ENCODE measurements at regions not wholly inside any gene's neighbourhood (a gene's known extent, or its start where the extent isn't known, plus 50 kb on each side); places are given as distances from the start of the nearest gene placed in this dataset.

DNA sequence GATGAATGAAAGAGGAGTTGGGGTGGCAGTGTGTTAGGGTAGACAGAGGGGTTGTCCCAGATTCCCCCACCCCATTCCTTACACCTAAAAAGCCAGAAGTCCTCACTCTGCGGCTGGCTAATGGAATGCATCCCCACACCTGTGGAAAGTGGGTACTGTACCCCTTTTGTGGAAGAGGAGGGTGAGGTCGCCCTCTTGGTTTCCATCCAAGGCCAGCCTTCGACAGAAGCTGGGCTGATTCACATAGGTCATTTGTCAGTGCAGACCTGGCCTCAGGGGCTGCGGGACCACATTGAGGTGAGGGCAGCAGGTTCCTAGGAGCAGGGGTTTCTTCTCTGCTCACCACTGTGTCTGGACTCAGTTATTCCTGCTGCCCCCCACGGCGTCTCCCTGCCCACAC, 671.6 kb downstream of the MATN1 start:
- Histone ChIP-seq H3K9me3 (ENCODE audit: control insufficient read depth, low read depth, low read length) (no peaks in the 10 kb centered on the region), H3K4me1 (ENCODE audit: control insufficient read depth, extremely low read depth, insufficient read depth, low read length) (no peaks in the 10 kb centered on the region), H3K4me2 (ENCODE audit: control insufficient read depth, extremely low read depth, insufficient read depth, low read depth, low read length) (no peak overlapping the region), H3K79me2 (ENCODE audit: control insufficient read depth, insufficient read depth, low read length) (no peaks in the 10 kb centered on the region), H3K9me1 (ENCODE audit: control insufficient read depth, extremely low read depth, insufficient read depth, low read length) (no peaks in the 10 kb centered on the region), H2AFZ (ENCODE audit: control insufficient read depth, low read length) (no peak overlapping the region), H3K36me3 (ENCODE audit: control insufficient read depth in 2 of 2, extremely low read depth in 1 of 2, insufficient read depth in 2 of 2, low read length in 2 of 2) (no peaks in the 10 kb centered on the region), H3K27ac (ENCODE audit: control insufficient read depth, insufficient read depth, low read length) (no peak overlapping the region), H3K9ac (ENCODE audit: control insufficient read depth, extremely low read depth, insufficient read depth, low read length) (no peak overlapping the region), H3K4me3 (ENCODE audit: control insufficient read depth in 2 of 3, extremely low read depth in 1 of 3, insufficient read depth in 2 of 3, low read depth in 1 of 3, low read length in 3 of 3) (no peak overlapping the region), H3K27me3 (ENCODE audit: control insufficient read depth, extremely low read depth, insufficient read depth, low read length) (peaks cover 16% of the 10 kb centered on the region), H4K20me1 (ENCODE audit: control insufficient read depth, extremely low read depth, insufficient read depth, low read length) (no peaks in the 10 kb centered on the region)
- FAIRE-seq (no peak), DNase-seq (ENCODE audit: low read depth, low spot score) (no peak)
- dilution Hi-C loops (cut with MboI; ENCODE audit: extremely low pct_ligation_motif_present, low sequenced_read_pairs) = no loop called here
- TF ChIP-seq, protein P1, sequence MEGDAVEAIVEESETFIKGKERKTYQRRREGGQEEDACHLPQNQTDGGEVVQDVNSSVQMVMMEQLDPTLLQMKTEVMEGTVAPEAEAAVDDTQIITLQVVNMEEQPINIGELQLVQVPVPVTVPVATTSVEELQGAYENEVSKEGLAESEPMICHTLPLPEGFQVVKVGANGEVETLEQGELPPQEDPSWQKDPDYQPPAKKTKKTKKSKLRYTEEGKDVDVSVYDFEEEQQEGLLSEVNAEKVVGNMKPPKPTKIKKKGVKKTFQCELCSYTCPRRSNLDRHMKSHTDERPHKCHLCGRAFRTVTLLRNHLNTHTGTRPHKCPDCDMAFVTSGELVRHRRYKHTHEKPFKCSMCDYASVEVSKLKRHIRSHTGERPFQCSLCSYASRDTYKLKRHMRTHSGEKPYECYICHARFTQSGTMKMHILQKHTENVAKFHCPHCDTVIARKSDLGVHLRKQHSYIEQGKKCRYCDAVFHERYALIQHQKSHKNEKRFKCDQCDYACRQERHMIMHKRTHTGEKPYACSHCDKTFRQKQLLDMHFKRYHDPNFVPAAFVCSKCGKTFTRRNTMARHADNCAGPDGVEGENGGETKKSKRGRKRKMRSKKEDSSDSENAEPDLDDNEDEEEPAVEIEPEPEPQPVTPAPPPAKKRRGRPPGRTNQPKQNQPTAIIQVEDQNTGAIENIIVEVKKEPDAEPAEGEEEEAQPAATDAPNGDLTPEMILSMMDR (optimal IDR thresholded peaks at IDR 0.05 in 1 of 3, IDR thresholded peaks at IDR 0.05 in 1 of 3, conservative IDR thresholded peaks at IDR 0.05 in 1 of 3; ENCODE audit: extremely low read depth in 1 of 3, insufficient read depth in 2 of 3, low read length in 3 of 3) = no peak
- TF ChIP-seq EZH2 (IDR thresholded peaks at IDR 0.05; ENCODE audit: low read length) = no peak

- no peaks in the 10 kb centered on the region for H3K4me1 ChIP-seq (ENCODE audit: control insufficient read depth, extremely low read depth, insufficient read depth, low read length)
- H3K4me2 ChIP-seq (ENCODE audit: control insufficient read depth, extremely low read depth, insufficient read depth, low read depth, low read length) = no peak overlapping the region
- H2AFZ ChIP-seq (ENCODE audit: control insufficient read depth, low read length) = no peak overlapping the region
- H3K9me1 ChIP-seq (ENCODE audit: control insufficient read depth, extremely low read depth, insufficient read depth, low read length) = no peaks in the 10 kb centered on the region
- peaks cover 16% of the 10 kb centered on the region for H3K27me3 ChIP-seq (ENCODE audit: control insufficient read depth, extremely low read depth, insufficient read depth, low read length)
- TF ChIP-seq EZH2 (IDR thresholded peaks at IDR 0.05; ENCODE audit: low read length) = no peak
- TF ChIP-seq, protein P1 (optimal IDR thresholded peaks at IDR 0.05 in 1 of 3, IDR thresholded peaks at IDR 0.05 in 1 of 3, conservative IDR thresholded peaks at IDR 0.05 in 1 of 3; ENCODE audit: extremely low read depth in 1 of 3, insufficient read depth in 2 of 3, low read length in 3 of 3) = no peak
- H3K9ac ChIP-seq (ENCODE audit: control insufficient read depth, extremely low read depth, insufficient read depth, low read length) = no peak overlapping the region
- H3K36me3 ChIP-seq (ENCODE audit: control insufficient read depth in 2 of 2, extremely low read depth in 1 of 2, insufficient read depth in 2 of 2, low read length in 2 of 2) = no peaks in the 10 kb centered on the region
- no peaks in the 10 kb centered on the region for H3K9me3 ChIP-seq (ENCODE audit: control insufficient read depth, low read depth, low read length)
- no peak overlapping the region for H3K4me3 ChIP-seq (ENCODE audit: control insufficient read depth in 2 of 3, extremely low read depth in 1 of 3, insufficient read depth in 2 of 3, low read depth in 1 of 3, low read length in 3 of 3)
- no peaks in the 10 kb centered on the region for H4K20me1 ChIP-seq (ENCODE audit: control insufficient read depth, extremely low read depth, insufficient read depth, low read length)
- no peak for DNase-seq (ENCODE audit: low read depth, low spot score)
- dilution Hi-C loops (cut with MboI; ENCODE audit: extremely low pct_ligation_motif_present, low sequenced_read_pairs) = no loop called here
- H3K79me2 ChIP-seq (ENCODE audit: control insufficient read depth, insufficient read depth, low read length) = no peaks in the 10 kb centered on the region
- no peak for FAIRE-seq
- H3K27ac ChIP-seq (ENCODE audit: control insufficient read depth, insufficient read depth, low read length) = no peak overlapping the region
These were observed 673.6 kb downstream of the MATN1 start for GRCh38 chr1:30049748-30050296.

Measured in keratinocyte (primary cell).